Mesothelial cell of epicardium (in vitro differentiated cells): ENCODE measurements at regions not wholly inside any gene's neighbourhood (a gene's known extent, or its start where the extent isn't known, plus 50 kb on each side); places are given as distances from the start of the nearest gene placed in this dataset.

Experiments
- DNase-seq, 2 experiments: peaks; one replicate each; pipeline ENCODE4 v3.0.0; 2021; ENCODE audit warnings: low spot score in 2 of 2; ENCODE audit not compliant: unreplicated experiment in 2 of 2
- H3K27ac Mint-ChIP-seq: 2 replicates; pipeline ENCODE4 v1.8.0; 2021; ENCODE audit warnings: mixed read lengths
- H3K27me3 Mint-ChIP-seq: 2 replicates; pipeline ENCODE4 v1.8.0; 2021; ENCODE audit warnings: low read depth, mixed read lengths
- H3K36me3 Mint-ChIP-seq: 2 replicates; pipeline ENCODE4 v1.8.0; 2021; ENCODE audit warnings: mixed read lengths
- H3K4me1 Mint-ChIP-seq: 2 replicates; pipeline ENCODE4 v1.8.0; 2021; ENCODE audit warnings: mixed read lengths
- H3K4me3 Mint-ChIP-seq: 2 replicates; pipeline ENCODE4 v1.8.0; 2021; ENCODE audit warnings: mild to moderate bottlenecking, moderate library complexity, mixed read lengths
- H3K9me3 Mint-ChIP-seq: 2 replicates; pipeline ENCODE4 v1.8.0; 2021; ENCODE audit warnings: mixed read lengths
- CTCF ChIP-seq: fragments of 200-600 bp; sonication (generic); IDR thresholded peaks from one replicate; pipeline ENCODE4 v1.5.0; 2021; ENCODE audit warnings: antibody characterized with exemption; ENCODE audit not compliant: unreplicated experiment

GRCh38 chr1:222967466-222968240 is 152.8 kb downstream of the DISP1 start:
- Mint-ChIP-seq H3K4me1 (peaks cover 19% of the 10 kb centered on the region), H3K36me3 (peaks cover 16% of the 10 kb centered on the region), H3K27me3 (no peaks in the 10 kb centered on the region), H3K4me3 (no peak overlapping the region), H3K9me3 (peaks cover 7% of the 10 kb centered on the region), H3K27ac (peak overlapping the region; percentile 18)
- no peak for DNase-seq
- no peak for TF ChIP-seq CTCF

GRCh38 chr1:222970040-222970439 is 155.2 kb downstream of the DISP1 start:
- Mint-ChIP-seq H3K9me3 (no peaks in the 10 kb centered on the region), H3K36me3 (peaks cover 15% of the 10 kb centered on the region), H3K4me1 (peaks cover 35% of the 10 kb centered on the region), H3K4me3 (no peak overlapping the region), H3K27me3 (no peaks in the 10 kb centered on the region), H3K27ac (peak overlapping the region; percentile 90)
- TF ChIP-seq CTCF = no peak
- no peak for DNase-seq

GRCh38 chr1:222970711-222971110 is 155.9 kb downstream of the DISP1 start:
- Mint-ChIP-seq H3K36me3 (peaks cover 11% of the 10 kb centered on the region), H3K4me3 (no peak overlapping the region), H3K27ac (peak overlapping the region; percentile 43), H3K4me1 (peaks cover 41% of the 10 kb centered on the region), H3K9me3 (no peaks in the 10 kb centered on the region), H3K27me3 (no peaks in the 10 kb centered on the region)
- no peak for TF ChIP-seq CTCF
- DNase-seq = no peak

GRCh38 chr1:222971146-222971545 is 156.3 kb downstream of the DISP1 start:
- DNase-seq = no peak
- no peaks in the 10 kb centered on the region for H3K27me3 Mint-ChIP-seq
- no peaks in the 10 kb centered on the region for H3K9me3 Mint-ChIP-seq
- H3K36me3 Mint-ChIP-seq = peaks cover 10% of the 10 kb centered on the region
- H3K27ac Mint-ChIP-seq = peak overlapping the region; percentile 43
- no peak overlapping the region for H3K4me3 Mint-ChIP-seq
- peaks cover 46% of the 10 kb centered on the region for H3K4me1 Mint-ChIP-seq
- no peak for TF ChIP-seq CTCF

- Mint-ChIP-seq H3K36me3 (peaks cover 11% of the 10 kb centered on the region), H3K4me3 (no peak overlapping the region), H3K4me1 (peaks cover 52% of the 10 kb centered on the region), H3K9me3 (no peaks in the 10 kb centered on the region), H3K27ac (peak overlapping the region; percentile 57), H3K27me3 (no peaks in the 10 kb centered on the region)
- no peak for TF ChIP-seq CTCF
- DNase-seq = no peak
Measured at GRCh38 chr1:222973561-222973960, 158.7 kb downstream of the DISP1 start.
